PC-3 (cell line): ENCODE measurements at regions not wholly inside any gene's neighbourhood (a gene's known extent, or its start where the extent isn't known, plus 50 kb on each side); places are given as distances from the start of the nearest gene placed in this dataset.
A peak's percentile ranks its signal among the peaks of the same experiment; 100 is the strongest.

Experiments
- ATAC-seq: fragments of 200-7000 bp; cut with Tn5 transposase; 2 replicates; pipeline ENCODE4 v1.9.1; 2020; ENCODE audit warnings: mild to moderate bottlenecking, moderate library complexity
- BruUV-seq: library from RNA; stranded (reverse); fragments of 400-500 nt; replicated peaks from 2 replicates; lab custom pipeline; 2021; lab: Mats Ljungman, UMichigan
- CTCF ChIA-PET: fragments of 300-600 bp; sonication (Branson Sonifier 250); formaldehyde crosslinking; loops from one replicate; lab custom pipeline; 2022; ENCODE audit warnings: antibody characterized with exemption; lab: Charles Lee
- POLR2A ChIA-PET: fragments of 300-600 bp; sonication (Branson Sonifier 250); formaldehyde crosslinking; loops from one replicate; lab custom pipeline; 2022; ENCODE audit warnings: antibody characterized with exemption; ENCODE audit not compliant: unreplicated experiment; lab: Charles Lee
- DNase-seq: peaks from one replicate; pipeline ENCODE4 v3.0.0-alpha.2; 2015
- H2AFZ ChIP-seq: fragments of 300-600 bp; sonication (generic); 2 replicates; pipeline ENCODE4 v1.6.0; 2016; ENCODE audit warnings: antibody characterized with exemption, low read length
- H3F3A ChIP-seq: fragments of 300-600 bp; sonication (generic); one replicate; pipeline ENCODE4 v1.6.0; 2017; ENCODE audit warnings: antibody characterized with exemption, low read length, control low read depth, mild to moderate bottlenecking; ENCODE audit not compliant: unreplicated experiment
- H3K27ac ChIP-seq: fragments of 300-600 bp; sonication (generic); 2 replicates; pipeline ENCODE4 v1.5.1; 2016; ENCODE audit warnings: mild to moderate bottlenecking, low read length
- H3K27me3 ChIP-seq: fragments of 300-600 bp; sonication (generic); 2 replicates; pipeline ENCODE4 v1.6.1; 2016; ENCODE audit warnings: low read length, mixed read lengths
- H3K36me3 ChIP-seq: fragments of 300-600 bp; sonication (generic); 2 replicates; pipeline ENCODE4 v1.6.1; 2016; ENCODE audit warnings: low read depth, mixed run types, low read length, mixed read lengths
- H3K4me1 ChIP-seq: fragments of 300-600 bp; sonication (generic); 2 replicates; pipeline ENCODE4 v1.5.1; 2016; ENCODE audit warnings: low read length; ENCODE audit not compliant: insufficient read depth
- H3K4me2 ChIP-seq: fragments of 300-600 bp; sonication (generic); 2 replicates; pipeline ENCODE4 v1.6.0; 2016; ENCODE audit warnings: low read length
- H3K4me3 ChIP-seq: fragments of 300-600 bp; sonication (generic); 2 replicates; pipeline ENCODE4 v1.5.1; 2016; ENCODE audit warnings: mild to moderate bottlenecking, low read length, mixed read lengths
- H3K79me2 ChIP-seq: fragments of 300-600 bp; sonication (generic); 2 replicates; pipeline ENCODE4 v1.6.1; 2017; ENCODE audit warnings: low read length, mixed read lengths
- H3K9ac ChIP-seq: fragments of 300-600 bp; sonication (generic); 2 replicates; pipeline ENCODE4 v1.6.0; 2016; ENCODE audit warnings: mild to moderate bottlenecking, low read length
- H3K9me2 ChIP-seq: fragments of 300-600 bp; sonication (generic); replicated peaks from 2 replicates; pipeline ENCODE4 v1.6.1; 2016; ENCODE audit warnings: mixed run types, low read length, mixed read lengths
- H3K9me3 ChIP-seq: fragments of 300-600 bp; sonication (generic); 2 replicates; pipeline ENCODE4 v1.6.1; 2016; ENCODE audit warnings: low read length, mixed read lengths
- H4K20me1 ChIP-seq: fragments of 300-600 bp; sonication (generic); 2 replicates; pipeline ENCODE4 v1.6.1; 2016; ENCODE audit warnings: low read length, mixed read lengths
- EZH2 ChIP-seq: fragments of 300-600 bp; sonication (generic); IDR thresholded peaks from one replicate; pipeline ENCODE4 v1.6.1; 2017; ENCODE audit warnings: antibody characterized with exemption, mild to moderate bottlenecking, low read length; ENCODE audit not compliant: unreplicated experiment
- EZH2phosphoT487 ChIP-seq: fragments of 300-600 bp; sonication (generic); IDR thresholded peaks from 2 replicates; pipeline ENCODE4 v1.6.1; 2018; ENCODE audit warnings: mild to moderate bottlenecking, antibody characterized with exemption, low read length, borderline replicate concordance
- intact Hi-C: fragments of 100-400 bp; cut with micrococcal nuclease; formaldehyde crosslinking; loops from 2 replicates; pipeline ENCODE4 v1.9.0; 2023
- TF ChIP-seq, protein P1 (sequence below): fragments of 300-600 bp; sonication (generic); conservative IDR thresholded peaks from 2 replicates; pipeline ENCODE4 v1.5.1; 2017; ENCODE audit warnings: antibody characterized with exemption, low read depth, mild to moderate bottlenecking, low read length

DNA sequence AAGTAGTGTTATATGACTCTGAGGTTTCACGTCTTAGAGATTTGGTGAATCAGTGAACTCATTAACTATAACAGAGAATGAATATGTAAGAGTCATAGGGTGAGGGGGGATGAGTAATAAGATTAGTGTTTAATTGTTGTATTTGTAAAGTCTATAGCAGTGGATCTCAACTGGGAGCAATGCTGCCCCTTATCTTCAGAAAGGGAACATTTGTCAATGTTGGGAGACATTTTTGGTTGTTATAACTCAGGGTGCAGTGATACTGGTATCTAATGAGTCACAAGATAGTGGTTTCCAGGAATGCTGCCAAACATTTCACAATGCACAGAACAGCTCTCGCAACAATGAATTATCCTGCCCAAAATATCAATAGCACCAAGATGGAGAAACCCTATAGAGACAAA is 1193.7 kb downstream of the GALC start:
- Histone ChIP-seq H3K4me1 (peaks cover 5% of the 10 kb centered on the region; the same call in 1 of the 2 replicates), H3K4me2 (no peak overlapping the region), H3K9ac (no peak overlapping the region), H3K27ac (no peak overlapping the region), H4K20me1 (no peaks in the 10 kb centered on the region), H3K36me3 (no peaks in the 10 kb centered on the region), H3K4me3 (no peak overlapping the region), H3F3A (no peaks in the 10 kb centered on the region), H3K9me3 (0 out of 2 replicates have a peak, but pooled peaks cover 18% of the 10 kb centered on the region), H2AFZ (no peak overlapping the region), H3K9me2 (no peaks in the 10 kb centered on the region), H3K27me3 (no peaks in the 10 kb centered on the region), H3K79me2 (no peaks in the 10 kb centered on the region)
- TF ChIP-seq EZH2 (no peak), EZH2phosphoT487 (no peak)
- TF ChIP-seq, protein P1, sequence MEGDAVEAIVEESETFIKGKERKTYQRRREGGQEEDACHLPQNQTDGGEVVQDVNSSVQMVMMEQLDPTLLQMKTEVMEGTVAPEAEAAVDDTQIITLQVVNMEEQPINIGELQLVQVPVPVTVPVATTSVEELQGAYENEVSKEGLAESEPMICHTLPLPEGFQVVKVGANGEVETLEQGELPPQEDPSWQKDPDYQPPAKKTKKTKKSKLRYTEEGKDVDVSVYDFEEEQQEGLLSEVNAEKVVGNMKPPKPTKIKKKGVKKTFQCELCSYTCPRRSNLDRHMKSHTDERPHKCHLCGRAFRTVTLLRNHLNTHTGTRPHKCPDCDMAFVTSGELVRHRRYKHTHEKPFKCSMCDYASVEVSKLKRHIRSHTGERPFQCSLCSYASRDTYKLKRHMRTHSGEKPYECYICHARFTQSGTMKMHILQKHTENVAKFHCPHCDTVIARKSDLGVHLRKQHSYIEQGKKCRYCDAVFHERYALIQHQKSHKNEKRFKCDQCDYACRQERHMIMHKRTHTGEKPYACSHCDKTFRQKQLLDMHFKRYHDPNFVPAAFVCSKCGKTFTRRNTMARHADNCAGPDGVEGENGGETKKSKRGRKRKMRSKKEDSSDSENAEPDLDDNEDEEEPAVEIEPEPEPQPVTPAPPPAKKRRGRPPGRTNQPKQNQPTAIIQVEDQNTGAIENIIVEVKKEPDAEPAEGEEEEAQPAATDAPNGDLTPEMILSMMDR = no peak
- no peak for ATAC-seq
- DNase-seq = peak; percentile 78
- intact Hi-C loops = no loop called here
- ChIA-PET CTCF (no interaction called here), POLR2A (no interaction called here)
- no TSS peak for BruUV-seq

- Histone ChIP-seq H3F3A (no peaks in the 10 kb centered on the region), H4K20me1 (no peaks in the 10 kb centered on the region), H3K4me3 (no peak overlapping the region), H3K9me3 (0 out of 2 replicates have a peak, but pooled peaks cover 18% of the 10 kb centered on the region), H3K27me3 (no peaks in the 10 kb centered on the region), H3K27ac (no peak overlapping the region), H3K9me2 (no peaks in the 10 kb centered on the region), H3K4me2 (no peak overlapping the region), H3K9ac (no peak overlapping the region), H3K79me2 (no peaks in the 10 kb centered on the region), H3K4me1 (peaks cover 5% of the 10 kb centered on the region; the same call in 1 of the 2 replicates), H2AFZ (no peak overlapping the region), H3K36me3 (no peaks in the 10 kb centered on the region)
- ATAC-seq = no peak
- ChIA-PET POLR2A (no interaction called here), CTCF (no interaction called here)
- no TSS peak for BruUV-seq
- no peak for DNase-seq
- no peak for TF ChIP-seq EZH2phosphoT487
- no peak for TF ChIP-seq EZH2
- TF ChIP-seq, protein P1 = no peak
- intact Hi-C loops = no loop called here
Measured at GRCh38 chr14:86798330-86798729, 1194.7 kb downstream of the GALC start.

DNA sequence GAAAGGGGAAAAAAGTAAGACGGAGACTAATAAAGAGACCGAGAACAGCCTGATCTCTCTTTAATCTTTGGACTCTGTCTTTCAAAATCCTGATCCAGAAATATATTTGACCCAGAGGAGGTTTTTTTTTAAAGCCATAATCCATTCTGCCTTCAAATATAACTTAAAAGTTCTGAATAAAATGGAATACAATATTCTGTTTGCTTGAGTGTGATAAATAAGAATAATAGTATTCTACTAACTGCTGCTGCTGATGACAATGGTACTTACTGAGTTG is 1196.0 kb downstream of the GALC start:
- H3K4me2 ChIP-seq = no peak overlapping the region
- H3F3A ChIP-seq = no peaks in the 10 kb centered on the region
- no peak overlapping the region for H3K27ac ChIP-seq
- no peaks in the 10 kb centered on the region for H3K27me3 ChIP-seq
- BruUV-seq = no TSS peak
- no peak overlapping the region for H2AFZ ChIP-seq
- 0 out of 2 replicates have a peak, but pooled peaks cover 10% of the 10 kb centered on the region for H3K9me3 ChIP-seq
- DNase-seq (no peak), ATAC-seq (no peak)
- no peaks in the 10 kb centered on the region for H3K79me2 ChIP-seq
- H3K4me3 ChIP-seq = no peak overlapping the region
- H3K9me2 ChIP-seq = no peaks in the 10 kb centered on the region
- H3K36me3 ChIP-seq = no peaks in the 10 kb centered on the region
- CTCF ChIA-PET = no interaction called here
- peaks cover 5% of the 10 kb centered on the region; the same call in 1 of the 2 replicates for H3K4me1 ChIP-seq
- no peak overlapping the region for H3K9ac ChIP-seq
- no peaks in the 10 kb centered on the region for H4K20me1 ChIP-seq
- intact Hi-C loops = no loop called here
- POLR2A ChIA-PET = no interaction called here
- TF ChIP-seq EZH2 = no peak
- TF ChIP-seq, protein P1 = no peak
- no peak for TF ChIP-seq EZH2phosphoT487
